GM12878 (cell line): ENCODE measurements at regions not wholly inside any gene's neighbourhood (a gene's known extent, or its start where the extent isn't known, plus 50 kb on each side); places are given as distances from the start of the nearest gene placed in this dataset.

Source experiments
- CTCF ChIP-seq, 3 experiments: IDR thresholded peaks in 2 of 3; conservative IDR thresholded peaks in 1 of 3; 2 replicates each; pipeline ENCODE4 v1.5.1; 2011; ENCODE audit warnings: low read depth in 3 of 3, low read length in 3 of 3, mild to moderate bottlenecking in 3 of 3, control low read depth in 2 of 3, moderate library complexity in 2 of 3, inconsistent platforms in 1 of 3, mixed read lengths in 1 of 3; ENCODE audit not compliant: control insufficient read depth in 2 of 3, insufficient read depth in 1 of 3; ENCODE audit errors: extremely low read depth in 1 of 3
- POLR2AphosphoS5 ChIP-seq: IDR thresholded peaks from 2 replicates; pipeline ENCODE4 v1.6.1; 2011; ENCODE audit warnings: mild to moderate bottlenecking, low read length, inconsistent platforms
- SIN3A ChIP-seq: IDR thresholded peaks from 2 replicates; pipeline ENCODE4 v1.6.1; 2012; ENCODE audit warnings: low read depth, low read length, improper control_type of control experiment
- SUZ12 ChIP-seq: fragments of 200-600 bp; sonication (generic); IDR thresholded peaks from one replicate; pipeline ENCODE4 v1.6.1; 2018; ENCODE audit warnings: antibody characterized with exemption, mild to moderate bottlenecking; ENCODE audit not compliant: unreplicated experiment
- TARDBP ChIP-seq: IDR thresholded peaks from 2 replicates; pipeline ENCODE4 v1.6.1; 2016; ENCODE audit warnings: borderline replicate concordance

GRCh38 chr14:55771242-55771981 is 191.4 kb downstream of the KTN1 start:
- TF ChIP-seq CTCF (IDR thresholded peaks at IDR 0.05 in 2 of 3, conservative IDR thresholded peaks at IDR 0.05 in 1 of 3; ENCODE audit: control insufficient read depth in 2 of 3, extremely low read depth in 1 of 3, insufficient read depth in 1 of 3, low read depth in 3 of 3, low read length in 3 of 3) (no peak), SIN3A (no peak), TARDBP (no peak), SUZ12 (no peak), POLR2AphosphoS5 (no peak)
